ENCODE measurements at regions not wholly inside any gene's neighbourhood (a gene's known extent, or its start where the extent isn't known, plus 50 kb on each side); places are given as distances from the start of the nearest gene placed in this dataset.

DNA sequence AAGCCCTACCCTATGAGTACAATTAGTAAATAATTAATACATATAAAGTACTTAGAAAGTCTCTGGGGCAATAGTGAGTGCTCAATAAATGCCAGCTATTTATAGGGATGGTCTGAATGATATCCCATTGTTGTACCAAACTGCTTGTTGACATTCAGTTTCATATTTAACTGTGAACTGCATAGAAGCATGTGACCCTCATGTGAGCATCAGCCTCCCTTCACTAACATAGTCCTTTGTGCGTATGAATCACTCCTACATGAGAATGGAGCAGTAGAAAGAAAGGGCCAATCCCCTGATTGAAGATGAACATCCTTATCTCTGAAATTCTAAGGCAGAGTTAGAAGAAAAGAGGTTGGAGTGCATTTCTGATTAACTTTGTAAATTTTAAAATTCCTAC, 68.7 kb upstream of the ATP10A start:
- no peak for DNase-seq (ENCODE audit: insufficient read length, low spot score)
- FAIRE-seq = no peak

DNA sequence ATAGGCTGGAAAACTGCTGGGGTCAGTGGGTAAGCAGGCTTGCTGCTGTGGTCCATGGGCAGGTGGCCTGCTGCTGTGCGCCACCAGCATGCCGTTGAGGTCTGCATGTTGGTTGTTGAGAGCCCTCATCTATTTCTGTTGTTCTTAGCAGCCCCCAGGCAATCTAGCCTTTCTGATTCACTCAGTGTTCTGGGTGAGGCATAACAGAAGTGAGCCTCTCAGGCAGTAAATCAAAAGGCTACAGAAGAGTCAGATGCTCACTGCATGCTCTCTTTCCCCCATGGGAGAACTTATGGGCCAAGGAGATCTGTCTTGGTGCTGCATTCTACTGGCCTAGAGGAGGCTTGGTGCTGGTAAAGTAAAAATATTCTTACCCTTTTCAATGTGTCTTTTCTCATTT, 67.8 kb upstream of the ATP10A start:
- DNase-seq (ENCODE audit: insufficient read length, low spot score) (no peak), FAIRE-seq (no peak)
